ENCODE measurements at regions not wholly inside any gene's neighbourhood (a gene's known extent, or its start where the extent isn't known, plus 50 kb on each side); places are given as distances from the start of the nearest gene placed in this dataset.

GRCh38 chr22:27327981-27328721 lies 473.4 kb downstream of the MN1 start:
- no peak for TF ChIP-seq CTCF (IDR thresholded peaks at IDR 0.05; ENCODE audit: low read depth, low read length)
- TF ChIP-seq, protein P1, sequence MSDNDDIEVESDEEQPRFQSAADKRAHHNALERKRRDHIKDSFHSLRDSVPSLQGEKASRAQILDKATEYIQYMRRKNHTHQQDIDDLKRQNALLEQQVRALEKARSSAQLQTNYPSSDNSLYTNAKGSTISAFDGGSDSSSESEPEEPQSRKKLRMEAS (IDR thresholded peaks at IDR 0.05; ENCODE audit: low read depth, low read length): no peak
- no peak for TF ChIP-seq MYC (IDR thresholded peaks at IDR 0.05; ENCODE audit: low read depth, low read length)

Data from NB4 (cell line).